HG03521 (cell line): ENCODE measurements at regions not wholly inside any gene's neighbourhood (a gene's known extent, or its start where the extent isn't known, plus 50 kb on each side); places are given as distances from the start of the nearest gene placed in this dataset.

Experiments used
- ATAC-seq: cut with Tn5 transposase; IDR thresholded peaks from one replicate; pipeline ENCODE4 v1.9.1; 2021; ENCODE audit warnings: mild to moderate bottlenecking, moderate library complexity; ENCODE audit not compliant: unreplicated experiment

GRCh38 chr17:45679426-45679825 lies 104.7 kb upstream of the CRHR1 start:
- no peak for ATAC-seq

GRCh38 chr17:45680360-45680759 lies 103.8 kb upstream of the CRHR1 start:
- ATAC-seq = no peak

GRCh38 chr17:45681706-45682105 lies 102.4 kb upstream of the CRHR1 start:
- ATAC-seq = no peak

- no peak for ATAC-seq
These were observed 97.9 kb upstream of the CRHR1 start for GRCh38 chr17:45686250-45686649.

- ATAC-seq = no peak
These were observed 96.5 kb upstream of the CRHR1 start for GRCh38 chr17:45687594-45687993.

GRCh38 chr17:45688353-45688752 lies 95.8 kb upstream of the CRHR1 start:
- ATAC-seq = no peak

GRCh38 chr17:45688820-45689219 lies 95.3 kb upstream of the CRHR1 start:
- ATAC-seq = no peak

- no peak for ATAC-seq
These were observed 94.7 kb upstream of the CRHR1 start for GRCh38 chr17:45689451-45689850.

- ATAC-seq = no peak
These were observed 93.4 kb upstream of the CRHR1 start for GRCh38 chr17:45690625-45691275.

GRCh38 chr17:45692661-45693060 lies 91.5 kb upstream of the CRHR1 start:
- ATAC-seq = no peak

GRCh38 chr17:45693792-45694191 lies 90.3 kb upstream of the CRHR1 start:
- ATAC-seq = no peak

- no peak for ATAC-seq
These were observed 87.7 kb upstream of the CRHR1 start for GRCh38 chr17:45696442-45696841.

- ATAC-seq = no peak
These were observed 87.0 kb upstream of the CRHR1 start for GRCh38 chr17:45697076-45697475.

GRCh38 chr17:45700171-45701090 lies 83.7 kb upstream of the CRHR1 start:
- ATAC-seq = no peak

GRCh38 chr17:45702666-45703266 lies 81.4 kb upstream of the CRHR1 start:
- ATAC-seq = no peak

GRCh38 chr17:45703348-45703747 lies 80.8 kb upstream of the CRHR1 start:
- ATAC-seq = no peak

- ATAC-seq = no peak
These were observed 80.3 kb upstream of the CRHR1 start for GRCh38 chr17:45703806-45704205.

GRCh38 chr17:45704251-45704650 lies 79.9 kb upstream of the CRHR1 start:
- no peak for ATAC-seq

GRCh38 chr17:45705123-45706009 lies 78.8 kb upstream of the CRHR1 start:
- no peak for ATAC-seq

- no peak for ATAC-seq
These were observed 78.1 kb upstream of the CRHR1 start for GRCh38 chr17:45706033-45706432.
